Liver (tissue), 8 donors: ENCODE measurements at regions not wholly inside any gene's neighbourhood (a gene's known extent, or its start where the extent isn't known, plus 50 kb on each side); places are given as distances from the start of the nearest gene placed in this dataset.

Source experiments
- DNase-seq: peaks from one replicate; pipeline ENCODE4 v3.0.0-alpha.2; 2017; ENCODE audit warnings: low spot score
- H3K27ac ChIP-seq, 2 donors: one replicate each; pipeline ENCODE4 v1.7.0; 2013; ENCODE audit warnings: inconsistent platforms in 2 of 2, low read length in 2 of 2, control low read depth in 1 of 2, low read depth in 1 of 2, mild to moderate bottlenecking in 1 of 2
- H3K27me3 ChIP-seq, 4 donors: one replicate each; pipeline versions ENCODE4 v1.6.1 to v1.7.0; 2013; ENCODE audit warnings: low read length in 3 of 4, inconsistent platforms in 1 of 4, mild to moderate bottlenecking in 1 of 4, moderate library complexity in 1 of 4; ENCODE audit not compliant: control insufficient read depth in 4 of 4, insufficient read depth in 4 of 4
- H3K36me3 ChIP-seq, 4 donors: one replicate each; pipeline versions ENCODE4 v1.6.1 to v1.7.0; 2013; ENCODE audit warnings: low read length in 3 of 4, mild to moderate bottlenecking in 3 of 4, low read depth in 1 of 4, moderate library complexity in 1 of 4; ENCODE audit not compliant: control insufficient read depth in 4 of 4, insufficient read depth in 3 of 4
- H3K4me1 ChIP-seq, 4 donors: one replicate each; pipeline versions ENCODE4 v1.6.1 to v1.7.0; 2013; ENCODE audit warnings: low read length in 3 of 4, mild to moderate bottlenecking in 3 of 4, moderate library complexity in 1 of 4; ENCODE audit not compliant: control insufficient read depth in 4 of 4, insufficient read depth in 4 of 4
- H3K4me3 ChIP-seq, 3 donors: one replicate each; pipeline versions ENCODE4 v1.6.1 to v1.7.0; 2013; ENCODE audit warnings: low read length in 3 of 3, control low read depth in 1 of 3, low read depth in 1 of 3, mild to moderate bottlenecking in 1 of 3
- H3K9ac ChIP-seq, 2 donors: one replicate each; pipeline ENCODE4 v1.7.0; 2013; ENCODE audit warnings: low read length in 2 of 2, mild to moderate bottlenecking in 2 of 2, moderate library complexity in 2 of 2, control low read depth in 1 of 2, low read depth in 1 of 2
- H3K9me3 ChIP-seq, 4 donors: one replicate each; pipeline versions ENCODE4 v1.6.1 to v1.7.0; 2013; ENCODE audit warnings: low read length in 3 of 4; ENCODE audit not compliant: control insufficient read depth in 4 of 4
- ATF3 ChIP-seq: IDR thresholded peaks from 2 replicates; pipeline ENCODE4 v1.6.1; 2016; ENCODE audit warnings: antibody characterized with exemption
- CTCF ChIP-seq: fragments of 150-350 bp; IDR thresholded peaks from 2 replicates; pipeline ENCODE4 v1.5.1; 2017; ENCODE audit warnings: improper control_type of control experiment, low read depth, low read length; ENCODE audit not compliant: missing input control
- EGR1 ChIP-seq, 2 donors: IDR thresholded peaks; 2 replicates each; pipeline ENCODE4 v1.6.1; 2016 to 2018; ENCODE audit warnings: antibody characterized with exemption in 2 of 2, low read depth in 2 of 2
- FOXA1 ChIP-seq: IDR thresholded peaks from 2 replicates; pipeline ENCODE4 v1.6.1; 2016; ENCODE audit warnings: antibody characterized with exemption
- FOXA2 ChIP-seq: IDR thresholded peaks from 2 replicates; pipeline ENCODE4 v1.6.1; 2016; ENCODE audit warnings: antibody characterized with exemption
- GABPA ChIP-seq, 2 donors: IDR thresholded peaks in 1 of 2; conservative IDR thresholded peaks in 1 of 2; 2 replicates each; pipeline ENCODE4 v1.6.1; 2016; ENCODE audit warnings: antibody characterized with exemption in 2 of 2, mild to moderate bottlenecking in 1 of 2, moderate library complexity in 1 of 2
- HNF4A ChIP-seq, 2 donors: conservative IDR thresholded peaks; 2 replicates each; pipeline ENCODE4 v1.6.1; 2016; ENCODE audit warnings: antibody characterized with exemption in 2 of 2, mild to moderate bottlenecking in 2 of 2
- HNF4G ChIP-seq: IDR thresholded peaks from 2 replicates; pipeline ENCODE4 v1.6.1; 2016; ENCODE audit warnings: antibody characterized with exemption
- JUND ChIP-seq, 2 donors: IDR thresholded peaks; 2 replicates each; pipeline ENCODE4 v1.6.1; 2016; ENCODE audit warnings: antibody characterized with exemption in 2 of 2
- MAX ChIP-seq: IDR thresholded peaks from 2 replicates; pipeline ENCODE4 v1.6.1; 2016; ENCODE audit warnings: antibody characterized with exemption
- NR2F2 ChIP-seq: IDR thresholded peaks from 2 replicates; pipeline ENCODE4 v1.6.1; 2016; ENCODE audit warnings: antibody characterized with exemption
- RAD21 ChIP-seq, 2 donors: IDR thresholded peaks; 2 replicates each; pipeline ENCODE4 v1.6.1; 2016; ENCODE audit warnings: antibody characterized with exemption in 2 of 2, mild to moderate bottlenecking in 2 of 2
- REST ChIP-seq: IDR thresholded peaks from 2 replicates; pipeline ENCODE4 v1.6.1; 2016; ENCODE audit warnings: antibody characterized with exemption, mild to moderate bottlenecking
- RXRA ChIP-seq, 2 donors: IDR thresholded peaks; 2 replicates each; pipeline ENCODE4 v1.6.1; 2017 to 2018; ENCODE audit warnings: antibody characterized with exemption in 2 of 2, mild to moderate bottlenecking in 1 of 2
- SP1 ChIP-seq: IDR thresholded peaks from 2 replicates; pipeline ENCODE4 v1.6.1; 2018; ENCODE audit warnings: antibody characterized with exemption, mild to moderate bottlenecking
- TAF1 ChIP-seq: conservative IDR thresholded peaks from 2 replicates; pipeline ENCODE4 v1.6.1; 2016; ENCODE audit warnings: antibody characterized with exemption, mild to moderate bottlenecking
- YY1 ChIP-seq: IDR thresholded peaks from 2 replicates; pipeline ENCODE4 v1.6.1; 2016; ENCODE audit warnings: antibody characterized with exemption, mild to moderate bottlenecking
- ZBTB33 ChIP-seq: IDR thresholded peaks from 2 replicates; pipeline ENCODE4 v1.6.1; 2016; ENCODE audit warnings: antibody characterized with exemption
- whole genome bisulfite sequencing: extraction: QIAGEN DNeasy Blood & Tissue Kit; methylation state at CpG from one replicate; pipeline ENCODE4 v1.1.7; 2013; 5-methylcytosine and 5-hydroxymethylcytosine counted together
- donor health status: healthy.
- donor health status: healthy.
- donor health status: healthy.
- donor health status: healthy.
- donor health status: healthy.

GRCh38 chr6:1103945-1104623 lies 207.8 kb upstream of the FOXQ1 start:
- Histone ChIP-seq H3K27me3 (no peaks in the 10 kb centered on the region), H3K9me3 (no peaks in the 10 kb centered on the region), H3K4me1 (no peaks in the 10 kb centered on the region), H3K36me3 (no peaks in the 10 kb centered on the region), H3K4me3 (no peak overlapping the region), H3K9ac (no peak overlapping the region), H3K27ac (no peak overlapping the region)
- WGBS: 78% methylated on average over 7 of the region's 7 CpGs
- TF ChIP-seq CTCF: no peak
- no peak for TF ChIP-seq MAX
- no peak for TF ChIP-seq TAF1
- no peak for TF ChIP-seq RXRA (IDR thresholded peaks at IDR 0.05)
- no peak for TF ChIP-seq FOXA2
- TF ChIP-seq EGR1 (IDR thresholded peaks at IDR 0.05; ENCODE audit: low read depth in 2 of 2): no peak
- TF ChIP-seq SP1: no peak
- no peak for TF ChIP-seq NR2F2
- no peak for DNase-seq

GRCh38 chr6:1103021-1103420 lies 208.9 kb upstream of the FOXQ1 start:
- Histone ChIP-seq H3K9ac (no peak overlapping the region), H3K4me3 (no peak overlapping the region), H3K27ac (no peak overlapping the region), H3K4me1 (no peaks in the 10 kb centered on the region), H3K9me3 (no peaks in the 10 kb centered on the region), H3K36me3 (no peaks in the 10 kb centered on the region), H3K27me3 (no peaks in the 10 kb centered on the region)
- no peak for TF ChIP-seq EGR1 (IDR thresholded peaks at IDR 0.05; ENCODE audit: low read depth in 2 of 2)
- no peak for TF ChIP-seq ATF3
- TF ChIP-seq GABPA (IDR thresholded peaks at IDR 0.05 in 1 of 2, conservative IDR thresholded peaks at IDR 0.05 in 1 of 2): no peak
- TF ChIP-seq FOXA2: no peak
- no peak for TF ChIP-seq TAF1
- no peak for TF ChIP-seq ZBTB33
- TF ChIP-seq REST: no peak
- TF ChIP-seq NR2F2: no peak
- TF ChIP-seq MAX: no peak
- no peak for TF ChIP-seq SP1
- TF ChIP-seq HNF4G: no peak
- no peak for TF ChIP-seq FOXA1
- TF ChIP-seq RAD21 (IDR thresholded peaks at IDR 0.05): no peak
- TF ChIP-seq JUND (IDR thresholded peaks at IDR 0.05): no peak
- TF ChIP-seq CTCF: no peak
- TF ChIP-seq HNF4A (conservative IDR thresholded peaks at IDR 0.05): no peak
- TF ChIP-seq RXRA (IDR thresholded peaks at IDR 0.05): no peak
- no peak for TF ChIP-seq YY1
- DNase-seq: no peak
- WGBS: 89% methylated on average over 8 of the region's 8 CpGs
